Mesendoderm (in vitro differentiated cells): ENCODE measurements at regions not wholly inside any gene's neighbourhood (a gene's known extent, or its start where the extent isn't known, plus 50 kb on each side); places are given as distances from the start of the nearest gene placed in this dataset.

ENCODE experiments used
- DNase-seq: peaks from one replicate; pipeline ENCODE4 v3.0.0; 2013
- H2AK5ac ChIP-seq: 2 replicates; pipeline ENCODE4 v1.6.1; 2013; ENCODE audit warnings: low read length, inconsistent platforms
- H2BK120ac ChIP-seq: 2 replicates; pipeline ENCODE4 v1.6.1; 2013; ENCODE audit warnings: low read depth, mild to moderate bottlenecking, low read length, moderate library complexity, mixed read lengths
- H2BK15ac ChIP-seq: replicated peaks from 2 replicates; pipeline ENCODE4 v1.6.1; 2013; ENCODE audit warnings: low read depth, mild to moderate bottlenecking, moderate library complexity
- H2BK5ac ChIP-seq: 2 replicates; pipeline ENCODE4 v1.6.1; 2013; ENCODE audit warnings: low read length, inconsistent platforms
- H3K18ac ChIP-seq: 2 replicates; pipeline ENCODE4 v1.6.1; 2013; ENCODE audit warnings: mild to moderate bottlenecking, low read length, mixed read lengths
- H3K23ac ChIP-seq: one replicate; pipeline ENCODE4 v1.6.1; 2013; ENCODE audit warnings: low read length
- H3K27ac ChIP-seq: 2 replicates; pipeline ENCODE4 v1.5.1; 2013; ENCODE audit warnings: low read depth, mild to moderate bottlenecking, inconsistent platforms, low read length, moderate library complexity
- H3K27me3 ChIP-seq: 2 replicates; pipeline ENCODE4 v1.6.1; 2013; ENCODE audit warnings: low read length, control low read depth, mild to moderate bottlenecking, inconsistent platforms; ENCODE audit not compliant: insufficient read depth, poor library complexity
- H3K36me3 ChIP-seq: 2 replicates; pipeline ENCODE4 v1.6.1; 2013; ENCODE audit warnings: low read length, inconsistent platforms; ENCODE audit not compliant: control insufficient read depth, insufficient read depth
- H3K4ac ChIP-seq: one replicate; pipeline ENCODE4 v1.6.1; 2013; ENCODE audit warnings: low read depth, mild to moderate bottlenecking, low read length, moderate library complexity
- H3K4me1 ChIP-seq: 2 replicates; pipeline ENCODE4 v1.6.1; 2013; ENCODE audit warnings: low read depth, low read length, inconsistent platforms; ENCODE audit not compliant: control insufficient read depth
- H3K4me2 ChIP-seq: 2 replicates; pipeline ENCODE4 v1.6.1; 2013; ENCODE audit warnings: low read length
- H3K4me3 ChIP-seq: 2 replicates; pipeline ENCODE4 v1.5.1; 2013; ENCODE audit warnings: mild to moderate bottlenecking, low read length
- H3K56ac ChIP-seq: one replicate; pipeline ENCODE4 v1.6.1; 2013; ENCODE audit warnings: low read length
- H3K79me1 ChIP-seq: 2 replicates; pipeline ENCODE4 v1.6.1; 2013; ENCODE audit warnings: low read length, inconsistent platforms
- H3K79me2 ChIP-seq: 2 replicates; pipeline ENCODE4 v1.6.1; 2013; ENCODE audit warnings: mild to moderate bottlenecking, low read length; ENCODE audit not compliant: control insufficient read depth, insufficient read depth
- H3K9ac ChIP-seq: 2 replicates; pipeline ENCODE4 v1.6.1; 2013; ENCODE audit warnings: low read length, inconsistent platforms
- H4K5ac ChIP-seq: one replicate; pipeline ENCODE4 v1.6.1; 2013; ENCODE audit warnings: low read length
- H4K8ac ChIP-seq: one replicate; pipeline ENCODE4 v1.6.1; 2013; ENCODE audit warnings: low read depth, mild to moderate bottlenecking, control low read depth, low read length, moderate library complexity
- WGBS: extraction: QIAGEN DNeasy Blood & Tissue Kit; methylation state at CpG from one replicate; pipeline ENCODE4 v1.1.7; 2013; ENCODE audit warnings: low lambda C conversion rate, missing lambda C conversion rate; ENCODE audit not compliant: insufficient coverage; ENCODE audit errors: extremely low coverage; 5-methylcytosine and 5-hydroxymethylcytosine counted together

DNA sequence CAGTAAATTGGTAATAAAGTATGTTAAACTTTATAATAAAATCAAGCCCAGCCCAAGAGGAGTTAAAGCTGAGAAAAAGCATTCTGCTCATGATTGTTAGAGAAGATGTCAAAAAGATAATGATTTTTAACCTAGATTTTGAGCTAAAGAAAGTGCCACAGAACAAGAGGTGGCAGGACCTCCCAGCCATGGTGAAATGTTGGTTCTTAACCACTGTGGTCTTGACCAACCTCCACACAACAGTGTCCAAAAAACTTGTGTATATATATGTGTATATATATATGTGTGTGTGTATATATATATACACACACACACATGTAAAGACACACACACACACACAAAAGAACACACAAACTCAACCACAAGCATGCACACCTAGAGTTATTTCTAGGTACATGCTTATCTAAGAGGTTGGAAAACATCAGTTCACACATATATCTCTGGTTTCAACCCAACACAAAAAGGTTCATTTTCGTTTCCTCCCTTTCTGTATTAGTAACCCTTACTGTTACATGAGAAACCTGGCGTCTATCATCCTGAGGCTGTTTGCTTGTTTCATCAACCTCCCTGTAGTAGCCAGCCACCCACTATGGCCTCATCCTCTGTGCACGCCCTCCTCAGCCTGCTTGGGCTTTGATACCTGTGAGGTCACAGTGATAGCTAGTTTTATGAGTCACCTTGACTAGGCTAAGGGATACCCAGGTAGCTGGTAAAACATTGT, 631.8 kb upstream of the ID2 start:
- DNase-seq, result no peak
- no peak overlapping the region for H3K9ac ChIP-seq
- no peak overlapping the region for H2AK5ac ChIP-seq
- no peak overlapping the region for H3K18ac ChIP-seq
- H3K79me2 ChIP-seq, result no peaks in the 10 kb centered on the region
- no peak overlapping the region for H3K23ac ChIP-seq
- no peak overlapping the region for H3K56ac ChIP-seq
- H2BK5ac ChIP-seq, result no peak overlapping the region
- no peaks in the 10 kb centered on the region for H3K27me3 ChIP-seq
- H3K36me3 ChIP-seq, result no peaks in the 10 kb centered on the region
- no peak overlapping the region for H3K4me3 ChIP-seq
- H3K4me1 ChIP-seq, result no peaks in the 10 kb centered on the region
- H3K4ac ChIP-seq, result no peak overlapping the region
- no peak overlapping the region for H2BK15ac ChIP-seq
- no peaks in the 10 kb centered on the region for H3K79me1 ChIP-seq
- no peak overlapping the region for H3K27ac ChIP-seq
- no peak overlapping the region for H4K5ac ChIP-seq
- H2BK120ac ChIP-seq, result no peak overlapping the region
- WGBS, result no CpG with 5 or more reads among the region's 3 CpGs
- no peak overlapping the region for H4K8ac ChIP-seq
- no peak overlapping the region for H3K4me2 ChIP-seq

DNA sequence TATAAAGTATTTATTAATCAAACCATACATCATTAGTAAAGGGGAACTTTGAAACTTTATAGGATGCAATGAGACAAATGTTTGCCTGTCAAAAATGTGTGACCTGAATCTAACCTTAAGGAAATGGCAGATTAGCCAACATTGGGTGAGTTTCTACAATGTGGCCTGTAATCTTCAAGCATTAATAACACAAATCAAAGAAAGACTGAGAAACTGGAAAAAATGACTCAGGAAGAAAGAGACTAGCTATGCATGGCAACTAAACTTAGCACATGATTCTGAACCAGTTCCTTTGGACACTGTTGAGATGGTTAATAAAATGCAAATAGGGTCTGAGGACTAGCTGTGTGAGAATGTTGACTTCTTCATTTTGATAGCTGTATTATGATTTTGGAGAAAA, 628.6 kb upstream of the ID2 start:
- Histone ChIP-seq H3K23ac (no peak overlapping the region), H3K4me2 (no peak overlapping the region), H3K79me1 (no peaks in the 10 kb centered on the region), H2BK120ac (no peak overlapping the region), H2BK5ac (no peak overlapping the region), H3K56ac (no peak overlapping the region), H3K79me2 (no peaks in the 10 kb centered on the region), H3K27me3 (no peaks in the 10 kb centered on the region), H3K4me1 (no peaks in the 10 kb centered on the region), H3K4ac (no peak overlapping the region), H3K27ac (no peak overlapping the region), H4K8ac (no peak overlapping the region), H3K9ac (no peak overlapping the region), H2AK5ac (no peak overlapping the region), H4K5ac (no peak overlapping the region), H3K36me3 (no peaks in the 10 kb centered on the region), H3K4me3 (no peak overlapping the region), H3K18ac (no peak overlapping the region), H2BK15ac (no peak overlapping the region)
- DNase-seq, result no peak

DNA sequence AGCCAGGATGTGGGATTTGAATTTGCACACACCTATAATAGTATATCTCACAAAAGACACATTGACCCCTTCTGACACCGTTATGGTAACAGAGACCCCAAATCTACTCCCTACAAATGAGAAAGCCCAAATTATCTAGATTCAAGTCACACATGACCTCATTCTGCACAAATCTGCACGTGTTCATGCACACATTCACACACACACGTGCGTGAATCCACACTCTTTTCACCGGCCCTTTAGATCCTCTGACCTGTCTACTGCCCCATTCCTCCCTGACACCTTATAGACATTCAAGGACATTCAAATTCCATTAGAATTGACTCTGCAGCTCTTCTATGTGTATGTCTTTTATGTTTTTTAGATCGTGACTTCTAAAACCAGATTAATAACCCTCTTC, 627.8 kb upstream of the ID2 start:
- H3K27me3 ChIP-seq, result no peaks in the 10 kb centered on the region
- H2BK120ac ChIP-seq, result no peak overlapping the region
- no peak overlapping the region for H4K8ac ChIP-seq
- no peak overlapping the region for H3K18ac ChIP-seq
- no peak overlapping the region for H3K4me3 ChIP-seq
- H3K4me1 ChIP-seq, result no peaks in the 10 kb centered on the region
- no peak overlapping the region for H3K56ac ChIP-seq
- no peaks in the 10 kb centered on the region for H3K36me3 ChIP-seq
- no peak overlapping the region for H2BK5ac ChIP-seq
- no peak overlapping the region for H3K23ac ChIP-seq
- no peak overlapping the region for H3K4me2 ChIP-seq
- WGBS, result no CpG with 5 or more reads among the region's 6 CpGs
- H3K9ac ChIP-seq, result no peak overlapping the region
- H4K5ac ChIP-seq, result no peak overlapping the region
- H3K79me1 ChIP-seq, result no peaks in the 10 kb centered on the region
- no peak for DNase-seq
- H3K79me2 ChIP-seq, result no peaks in the 10 kb centered on the region
- no peak overlapping the region for H2AK5ac ChIP-seq
- no peak overlapping the region for H3K4ac ChIP-seq
- no peak overlapping the region for H2BK15ac ChIP-seq
- H3K27ac ChIP-seq, result no peak overlapping the region

DNA sequence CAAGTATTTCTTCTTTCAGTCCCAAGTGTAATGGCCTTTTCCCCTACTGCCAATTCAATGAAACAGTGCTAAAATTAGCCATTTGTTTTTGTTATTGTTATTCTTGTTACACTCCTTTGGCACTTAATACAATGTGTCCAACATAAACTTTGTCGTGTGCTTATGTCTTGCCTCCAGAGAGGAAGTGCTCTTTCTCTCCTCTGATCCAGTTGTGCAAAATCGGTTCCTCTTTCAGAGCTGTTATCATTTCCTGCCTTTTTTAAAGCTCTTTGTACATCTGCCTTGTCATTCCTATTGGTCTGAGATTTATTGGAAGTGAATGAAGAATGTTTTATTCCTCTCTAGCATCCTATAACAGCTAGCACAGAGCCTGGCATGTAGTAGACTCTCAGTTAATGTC, 623.2 kb upstream of the ID2 start:
- no peak overlapping the region for H2BK5ac ChIP-seq
- no peak overlapping the region for H2BK15ac ChIP-seq
- no peak for DNase-seq
- H3K79me2 ChIP-seq, result no peaks in the 10 kb centered on the region
- H3K79me1 ChIP-seq, result no peaks in the 10 kb centered on the region
- no peak overlapping the region for H3K56ac ChIP-seq
- H2BK120ac ChIP-seq, result no peak overlapping the region
- H3K4ac ChIP-seq, result no peak overlapping the region
- H3K27me3 ChIP-seq, result no peaks in the 10 kb centered on the region
- no peak overlapping the region for H3K23ac ChIP-seq
- WGBS, result no CpG with 5 or more reads among the region's 2 CpGs
- H3K4me2 ChIP-seq, result no peak overlapping the region
- H3K4me1 ChIP-seq, result no peaks in the 10 kb centered on the region
- H2AK5ac ChIP-seq, result no peak overlapping the region
- H3K36me3 ChIP-seq, result no peaks in the 10 kb centered on the region
- H3K27ac ChIP-seq, result no peak overlapping the region
- H3K9ac ChIP-seq, result no peak overlapping the region
- H3K18ac ChIP-seq, result no peak overlapping the region
- no peak overlapping the region for H3K4me3 ChIP-seq
- no peak overlapping the region for H4K8ac ChIP-seq
- H4K5ac ChIP-seq, result no peak overlapping the region

DNA sequence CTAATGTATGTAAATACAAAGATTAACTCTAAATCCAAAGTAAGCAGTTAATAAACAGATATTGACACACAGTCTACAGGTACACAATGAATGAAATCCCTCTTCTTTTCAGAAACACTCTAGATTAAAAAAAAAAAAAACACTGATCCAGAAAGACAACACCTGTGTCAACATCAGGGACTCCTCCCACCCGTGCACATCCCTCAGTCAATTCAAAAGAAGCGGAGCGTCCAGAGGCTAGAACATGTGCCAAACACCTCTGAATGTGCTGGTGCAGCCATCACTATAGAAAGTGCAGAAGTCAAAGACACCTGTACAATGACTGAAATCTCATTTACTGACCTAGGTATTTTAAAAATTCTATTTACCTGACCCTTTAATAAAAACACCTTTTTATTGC, 622.6 kb upstream of the ID2 start:
- H2BK120ac ChIP-seq, result no peak overlapping the region
- WGBS, result no CpG with 5 or more reads among the region's 3 CpGs

GRCh38 chr2:8059794-8060193, 622.1 kb upstream of the ID2 start:
- Histone ChIP-seq H3K56ac (no peak overlapping the region), H3K79me2 (no peaks in the 10 kb centered on the region), H2BK15ac (no peak overlapping the region), H3K27ac (no peak overlapping the region), H3K9ac (no peak overlapping the region), H3K27me3 (no peaks in the 10 kb centered on the region), H3K23ac (no peak overlapping the region), H3K4me3 (no peak overlapping the region), H2BK120ac (no peak overlapping the region), H3K4me1 (no peaks in the 10 kb centered on the region), H2BK5ac (no peak overlapping the region), H4K8ac (no peak overlapping the region), H2AK5ac (no peak overlapping the region), H4K5ac (no peak overlapping the region), H3K4me2 (no peak overlapping the region), H3K18ac (no peak overlapping the region), H3K79me1 (no peaks in the 10 kb centered on the region), H3K36me3 (no peaks in the 10 kb centered on the region), H3K4ac (no peak overlapping the region)
- WGBS, result no CpG with 5 or more reads among the region's 4 CpGs
- DNase-seq, result no peak

More for the DNA sequence above, 622.6 kb upstream of the ID2 start:
- no peak overlapping the region for H2AK5ac ChIP-seq
- H3K4ac ChIP-seq, result no peak overlapping the region
- H4K5ac ChIP-seq, result no peak overlapping the region
- no peaks in the 10 kb centered on the region for H3K4me1 ChIP-seq
- no peak overlapping the region for H3K56ac ChIP-seq
- H3K4me3 ChIP-seq, result no peak overlapping the region
- no peaks in the 10 kb centered on the region for H3K79me1 ChIP-seq
- no peak overlapping the region for H4K8ac ChIP-seq
- H3K9ac ChIP-seq, result no peak overlapping the region
- no peak for DNase-seq
- H2BK5ac ChIP-seq, result no peak overlapping the region
- H3K23ac ChIP-seq, result no peak overlapping the region
- no peaks in the 10 kb centered on the region for H3K27me3 ChIP-seq
- H3K79me2 ChIP-seq, result no peaks in the 10 kb centered on the region
- H3K4me2 ChIP-seq, result no peak overlapping the region
- H3K36me3 ChIP-seq, result no peaks in the 10 kb centered on the region
- H2BK15ac ChIP-seq, result no peak overlapping the region
- no peak overlapping the region for H3K27ac ChIP-seq
- no peak overlapping the region for H3K18ac ChIP-seq
